NCI-H526 (cell line): ENCODE measurements at regions not wholly inside any gene's neighbourhood (a gene's known extent, or its start where the extent isn't known, plus 50 kb on each side); places are given as distances from the start of the nearest gene placed in this dataset.
"Not testable (repeated sequence)": the region's sequence is repeated elsewhere in the genome, so short reads cannot be mapped to it uniquely, and the experiment has no call there.

Experiments used
- DNase-seq, 2 experiments: peaks; one replicate each; lab custom pipeline; 2025; lab: John Stamatoyannopoulos, UW

DNA sequence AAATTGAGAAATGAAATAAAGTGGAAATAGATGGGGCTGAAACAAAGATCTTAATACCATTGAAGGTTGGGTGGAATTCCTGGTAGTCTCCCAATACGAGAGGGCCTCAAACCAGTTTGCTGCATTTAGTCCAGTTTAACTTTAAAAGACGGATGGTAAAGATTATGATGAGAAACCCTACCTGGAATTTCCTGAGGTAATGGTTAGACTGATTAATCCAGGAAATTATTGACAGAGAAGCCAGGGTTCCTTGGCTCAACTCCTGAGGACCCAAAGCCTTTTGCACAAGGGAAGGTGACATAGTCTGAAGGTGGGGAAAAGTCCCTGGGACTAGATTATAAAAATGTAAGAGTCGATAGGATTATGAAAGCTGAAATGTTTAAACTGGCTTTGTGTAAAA lies 133.2 kb upstream of the SLITRK5 start:
- no peak for DNase-seq

GRCh38 chr13:87538366-87539052 lies 132.7 kb upstream of the SLITRK5 start:
- DNase-seq: no peak

- no peak for DNase-seq
These were observed 118.0 kb upstream of the SLITRK5 start for GRCh38 chr13:87553142-87553541.

DNA sequence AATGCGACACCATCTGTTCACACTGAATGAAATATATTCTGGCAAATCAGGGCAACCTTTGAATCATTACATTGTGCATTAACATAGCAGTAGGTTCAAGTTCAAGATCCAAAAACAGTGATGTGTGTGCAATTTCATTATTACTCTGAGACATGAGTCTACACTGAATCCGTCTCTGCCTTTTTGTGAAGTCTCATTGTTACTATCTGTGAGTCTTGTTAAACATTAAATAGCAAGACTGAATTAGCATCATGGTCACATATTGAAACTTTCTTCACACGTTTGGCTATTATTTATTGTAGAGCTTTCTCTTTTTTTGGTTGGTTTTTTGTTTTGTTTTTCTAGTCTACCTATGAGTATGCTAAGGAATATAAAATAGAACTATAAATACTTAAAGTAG lies 117.1 kb upstream of the SLITRK5 start:
- no peak for DNase-seq

- no peak for DNase-seq
These were observed 113.4 kb upstream of the SLITRK5 start for GRCh38 chr13:87557788-87558187.

- DNase-seq: not testable (repeated sequence)
These were observed 109.6 kb upstream of the SLITRK5 start for GRCh38 chr13:87561580-87561979.

DNA sequence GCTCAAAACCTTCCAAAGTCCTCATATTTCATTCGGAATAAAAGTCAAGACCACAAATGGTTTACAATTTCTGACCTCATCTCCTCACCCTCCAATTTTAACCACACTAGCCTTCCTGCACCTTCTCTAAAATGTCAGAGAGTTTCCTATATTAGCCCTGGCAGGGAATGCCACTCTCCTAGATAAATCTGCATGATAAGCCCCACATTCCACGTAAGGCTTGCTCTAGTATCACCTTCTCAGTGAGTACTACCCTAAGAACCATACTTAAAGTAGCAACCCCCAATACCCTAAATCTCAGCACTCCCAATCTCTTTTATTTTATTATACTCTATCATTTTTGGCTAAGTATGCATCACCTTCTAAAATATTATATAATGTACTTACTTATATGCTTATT lies 100.5 kb upstream of the SLITRK5 start:
- no peak for DNase-seq

DNA sequence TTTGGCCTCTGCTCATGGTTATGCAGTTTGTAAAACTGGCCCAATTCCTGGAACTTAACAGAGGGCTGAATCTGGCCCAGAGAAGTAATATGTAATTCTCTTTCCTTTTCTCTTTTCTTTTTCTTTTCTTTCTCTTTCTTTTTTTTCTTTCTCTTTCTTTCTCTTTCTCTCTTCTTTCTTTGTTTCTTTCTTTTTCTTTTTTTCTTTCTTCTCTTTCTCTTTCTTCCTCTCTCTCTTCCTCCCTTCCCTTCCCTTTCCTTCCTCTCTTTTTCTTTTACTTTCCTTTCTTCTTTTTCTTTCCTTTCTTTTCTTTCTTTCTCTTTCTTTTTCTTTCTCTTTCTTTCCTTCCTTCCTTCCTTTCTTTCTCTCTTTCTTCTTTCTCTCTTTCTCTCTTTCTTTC lies 88.8 kb upstream of the SLITRK5 start:
- no peak for DNase-seq

DNA sequence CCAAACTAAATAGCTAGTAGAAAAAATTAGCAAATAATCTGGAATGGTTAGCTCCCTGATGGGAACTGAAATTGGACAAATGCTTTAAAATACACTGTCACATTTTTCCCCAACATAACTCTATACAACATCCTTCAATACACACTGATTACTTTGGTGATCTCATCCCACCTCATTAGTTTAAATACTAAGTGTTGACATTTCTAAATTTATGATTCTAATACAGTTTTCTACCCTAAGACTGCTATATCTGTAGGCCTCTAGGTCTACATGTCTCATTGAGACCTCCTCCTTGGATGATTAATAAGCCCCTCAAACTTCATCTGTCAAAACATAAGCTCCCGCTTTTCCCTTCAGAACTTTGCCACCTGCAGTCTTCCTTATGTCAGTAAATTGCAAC lies 80.7 kb upstream of the SLITRK5 start:
- no peak for DNase-seq

- DNase-seq: not testable (repeated sequence)
These were observed 66.7 kb upstream of the SLITRK5 start for GRCh38 chr13:87604437-87604836.

GRCh38 chr13:87607266-87607665 lies 63.9 kb upstream of the SLITRK5 start:
- DNase-seq: peak in 1 of 2 experiments; percentile 17

- DNase-seq: no peak
These were observed 56.9 kb upstream of the SLITRK5 start for GRCh38 chr13:87614276-87614675.
